Upper lobe of left lung (tissue), 6 donors: ENCODE measurements at regions not wholly inside any gene's neighbourhood (a gene's known extent, or its start where the extent isn't known, plus 50 kb on each side); places are given as distances from the start of the nearest gene placed in this dataset.

ENCODE experiments used
- ATAC-seq, 2 donors: fragments of 200-7000 bp; cut with Tn5 transposase; one replicate each; pipeline ENCODE4 v1.9.1; 2022; ENCODE audit warnings: mild to moderate bottlenecking in 2 of 2, moderate library complexity in 2 of 2; ENCODE audit not compliant: low FRiP score in 2 of 2
- DNase-seq, 2 donors: peaks; one replicate each; pipeline ENCODE4 v3.0.0-alpha.2; 2019 to 2020
- H3K27ac ChIP-seq, 4 donors: fragments of 200-600 bp; sonication (generic); one replicate each; pipeline ENCODE4 v1.5.1; 2016 to 2019
- H3K27me3 ChIP-seq, 4 donors: fragments of 200-600 bp; sonication (generic); one replicate each; pipeline ENCODE4 v1.5.1; 2017 to 2019
- H3K36me3 ChIP-seq, 4 donors: fragments of 200-600 bp; sonication (generic); one replicate each; pipeline ENCODE4 v1.5.1; 2016 to 2019
- H3K4me1 ChIP-seq, 4 donors: fragments of 200-600 bp; sonication (generic); one replicate each; pipeline ENCODE4 v1.5.1; 2018 to 2019
- H3K4me3 ChIP-seq, 4 donors: fragments of 200-600 bp; sonication (generic); one replicate each; pipeline ENCODE4 v1.5.1; 2017 to 2019; ENCODE audit warnings: mild to moderate bottlenecking in 2 of 4, moderate library complexity in 1 of 4
- H3K9me3 ChIP-seq, 4 donors: fragments of 200-600 bp; sonication (generic); one replicate each; pipeline ENCODE4 v1.5.1; 2018 to 2019
- EP300 ChIP-seq, 4 donors: sonication (generic); formaldehyde crosslinking; IDR thresholded peaks; one replicate each; pipeline ENCODE4 v1.5.1; 2017; ENCODE audit warnings: antibody characterized with exemption in 4 of 4, control low read depth in 2 of 4
- POLR2A ChIP-seq, 4 donors: fragments of 450-650 bp; IDR thresholded peaks; one replicate each; pipeline ENCODE4 v1.5.1; 2016 to 2017; ENCODE audit warnings: antibody characterized with exemption in 4 of 4, mild to moderate bottlenecking in 2 of 4
- POLR2AphosphoS5 ChIP-seq, 2 donors: sonication (generic); formaldehyde crosslinking; IDR thresholded peaks; one replicate each; pipeline ENCODE4 v1.5.1; 2017; ENCODE audit warnings: antibody characterized with exemption in 2 of 2
- WGBS, 2 donors: methylation state at CpG; one replicate each; pipeline ENCODE4 v1.1.5; 2017 to 2018; 5-methylcytosine and 5-hydroxymethylcytosine counted together
- TF ChIP-seq, protein P1 (sequence below), 6 experiments: fragments of 450-650 bp in 4 of 6; fragments of 200-600 bp in 2 of 6; sonication (generic) in 2 of 6; IDR thresholded peaks; one replicate each; pipeline ENCODE4 v1.5.1; 2016 to 2019; ENCODE audit warnings: antibody characterized with exemption in 6 of 6
- donor health status: DM: no; HTN: no; CAD: no; lungs with moderate emphysema.
- donor health status: DM: no; HTN: yes; CAD: no; lungs with severe emphysema.

DNA sequence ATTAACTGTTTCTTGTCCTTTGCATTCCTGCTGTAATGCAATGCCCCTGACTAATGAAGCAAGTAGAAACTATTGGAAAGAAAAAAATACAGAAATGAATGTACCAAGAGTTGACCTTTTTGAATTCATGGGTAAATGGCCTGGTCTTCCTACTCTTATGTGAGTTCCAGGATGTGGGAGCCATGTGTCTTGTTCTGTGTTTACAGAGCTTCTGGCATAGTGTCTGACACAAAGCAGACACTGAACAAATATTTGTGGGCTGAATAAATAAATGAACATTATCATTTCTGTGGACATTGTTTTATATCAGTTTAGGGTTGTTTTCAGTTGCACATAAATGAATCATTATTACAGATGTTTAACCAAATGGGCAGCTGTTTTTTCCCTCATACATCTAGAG is 155.5 kb downstream of the CD8B2 start:
- Histone ChIP-seq H3K4me3 (no peak overlapping the region), H3K9me3 (no peaks in the 10 kb centered on the region), H3K4me1 (no peaks in the 10 kb centered on the region), H3K27ac (no peak overlapping the region), H3K27me3 (no peaks in the 10 kb centered on the region), H3K36me3 (no peaks in the 10 kb centered on the region)
- no peak for DNase-seq
- TF ChIP-seq EP300 (IDR thresholded peaks at IDR 0.05) (no peak), POLR2A (IDR thresholded peaks at IDR 0.05) (no peak), POLR2AphosphoS5 (IDR thresholded peaks at IDR 0.05) (no peak)
- TF ChIP-seq, protein P1, sequence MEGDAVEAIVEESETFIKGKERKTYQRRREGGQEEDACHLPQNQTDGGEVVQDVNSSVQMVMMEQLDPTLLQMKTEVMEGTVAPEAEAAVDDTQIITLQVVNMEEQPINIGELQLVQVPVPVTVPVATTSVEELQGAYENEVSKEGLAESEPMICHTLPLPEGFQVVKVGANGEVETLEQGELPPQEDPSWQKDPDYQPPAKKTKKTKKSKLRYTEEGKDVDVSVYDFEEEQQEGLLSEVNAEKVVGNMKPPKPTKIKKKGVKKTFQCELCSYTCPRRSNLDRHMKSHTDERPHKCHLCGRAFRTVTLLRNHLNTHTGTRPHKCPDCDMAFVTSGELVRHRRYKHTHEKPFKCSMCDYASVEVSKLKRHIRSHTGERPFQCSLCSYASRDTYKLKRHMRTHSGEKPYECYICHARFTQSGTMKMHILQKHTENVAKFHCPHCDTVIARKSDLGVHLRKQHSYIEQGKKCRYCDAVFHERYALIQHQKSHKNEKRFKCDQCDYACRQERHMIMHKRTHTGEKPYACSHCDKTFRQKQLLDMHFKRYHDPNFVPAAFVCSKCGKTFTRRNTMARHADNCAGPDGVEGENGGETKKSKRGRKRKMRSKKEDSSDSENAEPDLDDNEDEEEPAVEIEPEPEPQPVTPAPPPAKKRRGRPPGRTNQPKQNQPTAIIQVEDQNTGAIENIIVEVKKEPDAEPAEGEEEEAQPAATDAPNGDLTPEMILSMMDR (IDR thresholded peaks at IDR 0.05) = no peak
- no peak for ATAC-seq

DNA sequence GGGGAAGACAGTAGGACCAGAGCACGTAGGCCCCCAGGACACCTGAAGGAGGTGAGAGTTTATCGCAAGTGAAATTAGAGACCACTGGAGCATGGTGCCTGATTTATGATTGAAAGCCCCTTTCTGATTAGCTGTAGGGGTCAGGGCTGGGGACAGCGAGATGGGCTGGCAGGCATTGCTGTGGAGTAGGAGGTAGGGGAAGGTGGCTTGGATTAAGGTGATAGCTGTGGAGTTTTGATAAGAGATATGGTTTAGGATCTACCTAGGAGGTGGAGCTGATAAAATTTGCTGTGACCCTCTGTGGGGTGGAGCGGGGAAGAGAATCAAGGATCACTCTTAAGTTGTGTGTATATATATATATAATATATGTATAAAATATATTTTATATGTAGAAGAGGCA is 157.5 kb downstream of the CD8B2 start:
- Histone ChIP-seq H3K9me3 (no peaks in the 10 kb centered on the region), H3K36me3 (no peaks in the 10 kb centered on the region), H3K27ac (no peak overlapping the region), H3K4me1 (no peaks in the 10 kb centered on the region), H3K4me3 (no peak overlapping the region), H3K27me3 (no peaks in the 10 kb centered on the region)
- TF ChIP-seq, protein P1 (IDR thresholded peaks at IDR 0.05) = no peak
- TF ChIP-seq POLR2A (IDR thresholded peaks at IDR 0.05) (no peak), EP300 (IDR thresholded peaks at IDR 0.05) (no peak), POLR2AphosphoS5 (IDR thresholded peaks at IDR 0.05) (no peak)
- 94 to 98% methylated on average over 4 of the region's 4 CpGs for WGBS, 2 donors
- DNase-seq (no peak), ATAC-seq (no peak)

DNA sequence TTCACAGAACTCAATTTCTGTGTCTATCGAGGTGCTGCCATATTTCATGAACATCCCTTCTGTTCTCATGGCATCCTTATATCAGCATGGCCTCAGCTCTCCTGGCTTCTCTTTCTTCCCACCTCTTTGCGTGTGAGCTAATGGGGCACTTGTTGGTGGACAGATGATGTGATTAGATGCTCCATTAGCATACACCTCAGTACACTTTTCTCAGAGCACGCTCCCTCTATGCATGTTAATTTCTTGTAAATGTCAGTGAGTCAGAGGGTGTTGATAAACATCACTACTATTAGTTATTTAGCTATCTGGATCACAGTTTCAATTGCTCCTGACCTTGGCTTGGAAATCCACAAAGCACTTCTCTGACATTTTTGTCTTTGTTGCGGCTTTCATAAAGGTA is 159.4 kb downstream of the CD8B2 start:
- no peaks in the 10 kb centered on the region for H3K9me3 ChIP-seq
- no peak overlapping the region for H3K4me3 ChIP-seq
- no peak for DNase-seq
- H3K36me3 ChIP-seq = no peaks in the 10 kb centered on the region
- TF ChIP-seq EP300 (IDR thresholded peaks at IDR 0.05) (no peak), POLR2A (IDR thresholded peaks at IDR 0.05) (no peak), POLR2AphosphoS5 (IDR thresholded peaks at IDR 0.05) (no peak)
- no peaks in the 10 kb centered on the region for H3K27me3 ChIP-seq
- WGBS, 2 donors = 89 to 92% methylated on average over 4 of the region's 4 CpGs
- H3K4me1 ChIP-seq = no peaks in the 10 kb centered on the region
- H3K27ac ChIP-seq = no peak overlapping the region
- ATAC-seq = no peak

DNA sequence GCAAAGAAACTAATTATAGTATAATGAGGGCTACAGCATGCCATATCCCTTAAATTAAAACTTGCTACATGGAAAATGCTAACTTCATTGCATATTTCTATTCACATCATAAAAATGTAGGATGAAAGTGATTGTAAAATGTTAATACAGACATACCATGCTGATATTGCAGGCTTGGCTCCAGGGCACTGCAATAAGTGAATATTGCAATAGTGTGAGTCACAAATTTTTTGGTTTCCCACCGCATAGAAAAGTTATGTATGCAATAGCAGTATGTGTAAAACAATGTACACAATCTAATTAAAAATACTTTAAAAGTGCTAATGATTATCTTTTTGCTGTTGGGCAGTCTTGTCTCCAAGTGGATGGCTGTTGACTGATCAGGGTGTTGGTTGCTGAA is 162.1 kb downstream of the CD8B2 start:
- Histone ChIP-seq H3K27me3 (no peaks in the 10 kb centered on the region), H3K4me3 (no peak overlapping the region), H3K27ac (no peak overlapping the region), H3K36me3 (no peaks in the 10 kb centered on the region), H3K4me1 (no peaks in the 10 kb centered on the region), H3K9me3 (no peaks in the 10 kb centered on the region)
- DNase-seq (no peak), ATAC-seq (no peak)
- TF ChIP-seq POLR2A (IDR thresholded peaks at IDR 0.05) (no peak), EP300 (IDR thresholded peaks at IDR 0.05) (no peak), POLR2AphosphoS5 (IDR thresholded peaks at IDR 0.05) (no peak)
- TF ChIP-seq, protein P1 (IDR thresholded peaks at IDR 0.05) = no peak
- WGBS, 2 donors = 84 to 86% methylated on average over 1 of the region's 1 CpG

DNA sequence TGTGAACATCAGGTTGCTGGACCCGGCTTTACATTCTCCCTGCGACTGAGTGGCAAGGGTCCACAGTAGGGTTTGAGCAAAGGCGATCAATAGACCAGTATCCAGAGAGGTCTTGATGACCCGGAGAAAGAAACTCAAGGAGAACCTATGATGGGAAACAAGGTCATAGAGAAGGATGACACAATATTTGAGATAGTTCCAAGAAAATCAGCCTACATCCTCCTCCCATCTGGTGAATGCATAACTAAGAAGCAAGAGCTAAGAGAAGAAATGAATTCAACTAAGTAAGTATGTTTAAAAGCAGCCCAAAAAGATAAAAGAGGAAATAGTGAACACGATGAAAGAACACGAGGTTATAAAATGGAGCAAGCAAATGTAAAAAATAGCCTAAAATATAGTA is 166.3 kb downstream of the CD8B2 start:
- TF ChIP-seq POLR2A (IDR thresholded peaks at IDR 0.05) (no peak), EP300 (IDR thresholded peaks at IDR 0.05) (no peak), POLR2AphosphoS5 (IDR thresholded peaks at IDR 0.05) (no peak)
- TF ChIP-seq, protein P1 (IDR thresholded peaks at IDR 0.05) = no peak
- no peak for DNase-seq
- Histone ChIP-seq H3K4me1 (no peaks in the 10 kb centered on the region), H3K9me3 (no peaks in the 10 kb centered on the region), H3K36me3 (no peaks in the 10 kb centered on the region), H3K27me3 (no peaks in the 10 kb centered on the region), H3K27ac (no peak overlapping the region), H3K4me3 (no peak overlapping the region)
- ATAC-seq = no peak
- 86 to 95% methylated on average over 6 of the region's 6 CpGs for WGBS, 2 donors
